ENCODE measurements at regions not wholly inside any gene's neighbourhood (a gene's known extent, or its start where the extent isn't known, plus 50 kb on each side); places are given as distances from the start of the nearest gene placed in this dataset.

- no peak for TF ChIP-seq CTCF (IDR thresholded peaks at IDR 0.05; ENCODE audit: low read depth, low read length)
- DNase-seq (ENCODE audit: extremely low read depth, low read depth) = no peak
Measured at GRCh38 chr21:23155281-23155680, 2157.1 kb downstream of the NCAM2 start.

- TF ChIP-seq CTCF (IDR thresholded peaks at IDR 0.05; ENCODE audit: low read depth, low read length) = no peak
- DNase-seq (ENCODE audit: extremely low read depth, low read depth) = no peak
Measured at GRCh38 chr21:23160914-23161313, 2162.7 kb downstream of the NCAM2 start.

GRCh38 chr21:23162198-23162946 lies 2164.2 kb downstream of the NCAM2 start:
- no peak for DNase-seq (ENCODE audit: extremely low read depth, low read depth)
- no peak for TF ChIP-seq CTCF (IDR thresholded peaks at IDR 0.05; ENCODE audit: low read depth, low read length)
